SIG-M5 treated with dmso at 0.1 percent for 504 hours (cell line): ENCODE measurements at regions not wholly inside any gene's neighbourhood (a gene's known extent, or its start where the extent isn't known, plus 50 kb on each side); places are given as distances from the start of the nearest gene placed in this dataset.

Experiments
- DNase-seq: peaks from one replicate; lab custom pipeline; 2025; ENCODE audit not compliant: unreplicated experiment; lab: John Stamatoyannopoulos, UW

GRCh38 chr15:100810831-100811230 is 68.8 kb upstream of the ALDH1A3 start:
- no peak for DNase-seq

GRCh38 chr15:100812802-100813201 is 66.8 kb upstream of the ALDH1A3 start:
- peak; percentile 76 for DNase-seq

GRCh38 chr15:100818927-100819326 is 60.7 kb upstream of the ALDH1A3 start:
- DNase-seq, result no peak

- no peak for DNase-seq
These were observed 59.1 kb upstream of the ALDH1A3 start for GRCh38 chr15:100820528-100820927.

GRCh38 chr15:100821327-100821726 is 58.3 kb upstream of the ALDH1A3 start:
- no peak for DNase-seq

GRCh38 chr15:100824211-100824610 is 55.4 kb upstream of the ALDH1A3 start:
- no peak for DNase-seq

- DNase-seq, result no peak
These were observed 50.2 kb upstream of the ALDH1A3 start for GRCh38 chr15:100829457-100829856.
